Osteocyte (in vitro differentiated cells): ENCODE measurements at regions not wholly inside any gene's neighbourhood (a gene's known extent, or its start where the extent isn't known, plus 50 kb on each side); places are given as distances from the start of the nearest gene placed in this dataset.

ENCODE experiments used
- DNase-seq: peaks from one replicate; pipeline ENCODE4 v3.0.0; 2021; ENCODE audit warnings: mixed read lengths; ENCODE audit not compliant: unreplicated experiment; ENCODE audit errors: extremely low spot score
- H3K27ac Mint-ChIP-seq: one replicate; pipeline ENCODE4 v1.8.0; 2021; ENCODE audit warnings: mild to moderate bottlenecking, mixed read lengths; ENCODE audit not compliant: unreplicated experiment
- H3K27me3 Mint-ChIP-seq: one replicate; pipeline ENCODE4 v1.8.0; 2021; ENCODE audit warnings: mixed read lengths; ENCODE audit not compliant: unreplicated experiment
- H3K36me3 Mint-ChIP-seq: one replicate; pipeline ENCODE4 v1.8.0; 2021; ENCODE audit warnings: mixed read lengths; ENCODE audit not compliant: unreplicated experiment
- H3K4me1 Mint-ChIP-seq: one replicate; pipeline ENCODE4 v1.8.0; 2021; ENCODE audit warnings: mixed read lengths; ENCODE audit not compliant: unreplicated experiment
- H3K4me3 Mint-ChIP-seq: one replicate; pipeline ENCODE4 v1.8.0; 2021; ENCODE audit warnings: mild to moderate bottlenecking, moderate library complexity, mixed read lengths; ENCODE audit not compliant: unreplicated experiment
- H3K9me3 Mint-ChIP-seq: one replicate; pipeline ENCODE4 v1.8.0; 2021; ENCODE audit warnings: mixed read lengths; ENCODE audit not compliant: unreplicated experiment
- CTCF ChIP-seq: fragments of 200-600 bp; sonication (generic); IDR thresholded peaks from 2 replicates; pipeline ENCODE4 v1.5.0; 2021; ENCODE audit warnings: antibody characterized with exemption, mild to moderate bottlenecking, moderate library complexity

- H3K9me3 Mint-ChIP-seq = peaks cover 5% of the 10 kb centered on the region
Measured at GRCh38 chrX:121832446-121832845, 785.0 kb downstream of the GLUD2 start.

GRCh38 chrX:121836000-121836399 lies 788.6 kb downstream of the GLUD2 start:
- no peak for DNase-seq
- H3K9me3 Mint-ChIP-seq = peaks cover 5% of the 10 kb centered on the region
- H3K4me3 Mint-ChIP-seq = no peak overlapping the region
- H3K27me3 Mint-ChIP-seq = peaks cover 7% of the 10 kb centered on the region
- no peak overlapping the region for H3K27ac Mint-ChIP-seq
- no peaks in the 10 kb centered on the region for H3K4me1 Mint-ChIP-seq
- TF ChIP-seq CTCF = no peak
- no peaks in the 10 kb centered on the region for H3K36me3 Mint-ChIP-seq

More at GRCh38 chrX:121832446-121832845, 785.0 kb downstream of the GLUD2 start:
- DNase-seq = no peak
- no peaks in the 10 kb centered on the region for H3K4me1 Mint-ChIP-seq
- no peak overlapping the region for H3K27ac Mint-ChIP-seq
- no peak overlapping the region for H3K4me3 Mint-ChIP-seq
- H3K27me3 Mint-ChIP-seq = peaks cover 2% of the 10 kb centered on the region
- no peaks in the 10 kb centered on the region for H3K36me3 Mint-ChIP-seq
- TF ChIP-seq CTCF = no peak

- H3K9me3 Mint-ChIP-seq = peaks cover 9% of the 10 kb centered on the region
- no peak overlapping the region for H3K27ac Mint-ChIP-seq
- TF ChIP-seq CTCF = no peak
- peaks cover 6% of the 10 kb centered on the region for H3K27me3 Mint-ChIP-seq
- no peaks in the 10 kb centered on the region for H3K36me3 Mint-ChIP-seq
- no peak for DNase-seq
- H3K4me1 Mint-ChIP-seq = no peaks in the 10 kb centered on the region
- no peak overlapping the region for H3K4me3 Mint-ChIP-seq
Measured at GRCh38 chrX:121851033-121851432, 803.6 kb downstream of the GLUD2 start.

GRCh38 chrX:121853762-121854613 lies 806.6 kb downstream of the GLUD2 start:
- no peak for TF ChIP-seq CTCF
- no peak for DNase-seq
- Mint-ChIP-seq H3K9me3 (peaks cover 14% of the 10 kb centered on the region), H3K27me3 (no peaks in the 10 kb centered on the region), H3K27ac (no peak overlapping the region), H3K4me1 (no peaks in the 10 kb centered on the region), H3K4me3 (no peak overlapping the region), H3K36me3 (no peaks in the 10 kb centered on the region)

GRCh38 chrX:121854614-121854911 lies 807.2 kb downstream of the GLUD2 start:
- TF ChIP-seq CTCF = no peak
- no peak overlapping the region for H3K27ac Mint-ChIP-seq
- no peak overlapping the region for H3K4me3 Mint-ChIP-seq
- DNase-seq = no peak
- no peaks in the 10 kb centered on the region for H3K36me3 Mint-ChIP-seq
- no peaks in the 10 kb centered on the region for H3K27me3 Mint-ChIP-seq
- no peaks in the 10 kb centered on the region for H3K4me1 Mint-ChIP-seq
- peaks cover 14% of the 10 kb centered on the region for H3K9me3 Mint-ChIP-seq
